Left forelimb (tissue), 1 donor: ENCODE measurements at regions not wholly inside any gene's neighbourhood (a gene's known extent, or its start where the extent isn't known, plus 50 kb on each side); places are given as distances from the start of the nearest gene placed in this dataset.

Source experiments
- DNase-seq: peaks from one replicate; pipeline ENCODE4 v3.0.0-alpha.2; 2018; ENCODE audit warnings: low spot score

DNA sequence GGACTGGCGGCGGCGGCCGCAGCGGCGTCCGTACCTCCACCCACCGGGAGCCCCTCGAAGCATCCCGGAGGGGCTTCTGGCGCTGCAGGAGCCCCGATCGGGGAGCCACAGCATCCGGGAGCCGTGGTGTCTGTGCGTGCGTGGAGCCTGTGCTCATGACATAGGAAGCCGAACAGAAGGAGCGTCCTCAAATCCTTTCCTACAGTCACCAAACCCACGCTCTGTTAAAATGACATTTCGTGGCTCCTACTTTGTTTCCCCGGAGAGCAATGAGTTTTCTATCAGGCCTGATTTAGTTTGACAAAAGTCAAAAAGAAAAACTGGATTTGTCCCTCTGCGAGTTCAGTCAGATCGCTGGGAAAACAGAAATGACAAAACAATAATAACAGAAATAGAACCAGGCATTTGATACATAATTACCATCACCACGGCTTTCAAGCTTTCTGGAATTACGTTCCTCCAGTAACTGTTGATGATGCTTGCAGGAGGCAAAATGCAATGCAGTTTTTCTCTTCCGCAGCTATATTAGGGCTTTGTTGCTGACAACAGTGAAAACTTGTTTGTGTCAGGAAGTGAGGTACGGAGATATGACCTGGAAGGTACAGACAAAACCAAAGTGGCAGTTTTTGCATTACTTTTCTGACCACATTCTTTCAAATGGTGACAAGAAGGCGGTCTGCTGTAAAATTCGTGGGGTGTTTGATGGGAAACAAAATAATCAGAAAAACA lies 219.3 kb upstream of the MKLN1 start:
- no peak for DNase-seq

DNA sequence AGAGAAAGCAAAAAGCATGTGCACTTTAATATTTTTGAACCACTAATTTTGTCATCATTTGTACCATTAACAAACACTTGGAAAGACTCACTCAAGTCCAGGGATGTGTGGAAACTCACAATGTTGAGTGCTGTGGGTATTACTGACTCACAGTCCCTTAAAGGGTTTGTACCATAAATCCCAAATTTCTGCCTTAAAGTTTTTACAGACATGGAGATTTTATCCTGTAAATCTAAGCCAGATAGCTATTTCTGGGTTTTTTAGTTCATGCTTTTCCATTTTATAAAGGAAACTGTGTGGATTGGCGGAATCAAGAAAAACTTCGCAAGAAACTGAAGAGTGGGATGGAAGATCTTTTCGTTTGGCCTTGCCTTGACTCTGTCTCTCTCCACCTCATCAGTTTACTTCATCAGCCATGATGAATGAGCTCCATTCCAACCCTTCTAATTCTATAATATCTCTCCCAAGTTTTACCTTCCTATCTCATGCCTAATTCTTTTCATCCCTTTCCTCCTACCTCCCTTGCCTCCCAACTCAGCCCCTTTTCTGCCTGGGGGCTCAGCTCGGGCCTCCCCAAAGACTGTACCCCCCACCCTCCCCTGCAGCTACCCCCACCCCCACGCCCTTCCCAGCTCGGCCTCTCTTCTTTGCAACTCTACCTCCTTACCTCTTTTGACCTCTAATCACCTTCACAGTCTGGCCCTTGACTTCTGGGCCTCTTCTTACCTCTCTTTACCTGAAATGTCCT lies 218.5 kb upstream of the MKLN1 start:
- no peak for DNase-seq

DNA sequence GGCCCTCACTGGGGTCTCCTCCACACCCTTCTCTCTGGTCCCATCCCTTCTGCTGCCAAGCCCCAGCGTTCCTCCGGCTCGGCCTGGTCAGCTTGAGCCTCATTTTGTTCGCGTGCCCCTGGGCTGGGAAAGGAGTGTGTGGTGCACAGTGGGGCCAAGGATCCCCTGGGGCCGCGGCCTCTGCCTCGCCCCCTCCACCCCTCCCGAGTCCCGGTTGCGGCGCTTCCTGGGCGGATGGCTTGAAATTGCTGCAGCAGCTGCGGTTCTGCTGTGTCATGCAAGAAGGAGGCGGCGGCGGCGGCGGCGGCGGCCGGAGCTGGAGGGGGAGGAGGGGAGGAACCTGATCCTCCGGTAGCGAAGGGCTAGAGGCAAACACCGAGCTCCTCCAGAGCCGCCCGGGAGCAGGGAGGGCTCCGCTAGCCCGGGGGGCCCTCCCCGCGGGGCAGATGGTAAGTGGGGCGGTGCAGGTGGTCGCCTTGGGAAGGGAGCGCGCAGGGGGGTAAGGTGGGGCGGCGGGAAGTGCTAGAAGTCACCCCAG lies 217.8 kb upstream of the MKLN1 start:
- DNase-seq: peak; percentile 78

GRCh38 chr7:131110297-131111080 lies 217.2 kb upstream of the MKLN1 start:
- no peak for DNase-seq

DNA sequence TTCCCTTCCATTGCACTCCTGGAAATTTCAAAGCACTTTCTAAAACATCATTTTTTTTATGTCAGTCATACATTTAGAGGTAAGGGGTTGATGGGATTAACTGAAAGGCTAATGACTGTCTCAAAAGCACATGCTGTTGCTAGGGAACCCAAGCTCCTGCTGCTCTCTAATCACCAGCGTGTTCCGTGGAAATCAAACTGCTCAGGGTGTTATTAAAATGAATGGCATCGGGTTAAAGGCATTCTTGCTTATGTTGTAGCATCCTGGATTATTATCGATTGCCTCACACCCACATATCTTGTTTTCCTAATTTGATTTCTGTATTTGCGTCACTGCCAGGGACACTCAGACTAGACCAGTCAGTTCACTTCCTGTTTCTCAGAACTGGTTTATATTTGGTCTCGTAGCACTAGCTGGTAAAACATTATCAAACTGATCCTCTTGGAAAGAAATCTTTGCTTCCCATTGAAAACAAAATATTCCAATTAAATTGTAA lies 216.5 kb upstream of the MKLN1 start:
- no peak for DNase-seq

GRCh38 chr7:131111792-131112191 lies 215.9 kb upstream of the MKLN1 start:
- DNase-seq: no peak

- DNase-seq: no peak
Observed at GRCh38 chr7:131112431-131112830, 215.2 kb upstream of the MKLN1 start.

GRCh38 chr7:131115340-131115739 lies 212.3 kb upstream of the MKLN1 start:
- no peak for DNase-seq

GRCh38 chr7:131117439-131117838 lies 210.2 kb upstream of the MKLN1 start:
- DNase-seq: no peak

GRCh38 chr7:131119381-131119780 lies 208.3 kb upstream of the MKLN1 start:
- DNase-seq: no peak

- no peak for DNase-seq
Observed at GRCh38 chr7:131122394-131122793, 205.3 kb upstream of the MKLN1 start.

DNA sequence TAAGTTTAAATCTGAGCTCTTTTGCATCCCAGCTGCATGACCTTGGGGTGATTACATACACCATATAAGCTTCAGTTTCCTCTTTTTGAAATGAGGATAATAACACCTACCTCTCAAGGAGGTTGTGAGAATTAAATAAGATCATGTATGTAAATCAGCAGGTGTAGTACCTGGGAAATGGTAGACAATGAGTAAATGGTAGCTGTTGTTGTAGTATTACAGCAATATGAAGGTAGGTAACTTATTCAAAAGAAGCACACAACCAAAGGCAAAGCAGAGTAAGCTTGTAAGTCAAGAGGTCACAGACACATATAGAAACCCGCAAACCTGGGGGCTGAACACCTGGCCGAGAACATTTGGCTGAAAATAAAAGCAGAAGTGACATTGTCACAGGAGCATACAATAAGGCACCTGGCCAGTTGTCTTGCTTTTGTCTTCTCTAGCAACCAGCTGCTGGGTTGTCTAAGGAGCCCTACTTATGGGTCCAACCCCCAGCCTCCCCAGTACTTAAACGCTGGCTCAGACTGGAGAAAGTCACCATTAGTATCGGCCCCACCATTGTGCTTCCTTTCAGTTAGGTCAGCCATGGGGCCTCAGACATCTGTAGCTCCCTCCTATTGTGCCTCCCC lies 203.6 kb upstream of the MKLN1 start:
- DNase-seq: no peak

- DNase-seq: no peak
Observed at GRCh38 chr7:131124867-131125266, 202.8 kb upstream of the MKLN1 start.

DNA sequence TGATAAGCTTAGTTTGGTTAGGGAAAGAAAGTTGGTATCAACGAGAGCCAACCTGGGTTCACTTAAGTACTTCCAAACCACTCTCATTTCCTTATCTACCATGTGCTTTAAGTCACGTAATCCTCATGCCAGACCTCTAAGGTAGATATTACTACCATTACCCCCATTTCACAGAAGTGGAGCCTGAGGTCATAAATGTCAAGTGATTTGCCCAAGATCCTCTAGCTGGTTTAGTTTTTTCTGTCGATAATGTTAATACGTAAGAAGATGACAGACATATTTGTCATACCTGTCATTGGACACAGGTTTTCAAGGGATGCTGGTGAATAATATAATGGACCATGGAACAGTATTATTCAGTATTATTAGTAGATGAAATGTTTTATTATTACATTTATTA lies 197.4 kb upstream of the MKLN1 start:
- no peak for DNase-seq

DNA sequence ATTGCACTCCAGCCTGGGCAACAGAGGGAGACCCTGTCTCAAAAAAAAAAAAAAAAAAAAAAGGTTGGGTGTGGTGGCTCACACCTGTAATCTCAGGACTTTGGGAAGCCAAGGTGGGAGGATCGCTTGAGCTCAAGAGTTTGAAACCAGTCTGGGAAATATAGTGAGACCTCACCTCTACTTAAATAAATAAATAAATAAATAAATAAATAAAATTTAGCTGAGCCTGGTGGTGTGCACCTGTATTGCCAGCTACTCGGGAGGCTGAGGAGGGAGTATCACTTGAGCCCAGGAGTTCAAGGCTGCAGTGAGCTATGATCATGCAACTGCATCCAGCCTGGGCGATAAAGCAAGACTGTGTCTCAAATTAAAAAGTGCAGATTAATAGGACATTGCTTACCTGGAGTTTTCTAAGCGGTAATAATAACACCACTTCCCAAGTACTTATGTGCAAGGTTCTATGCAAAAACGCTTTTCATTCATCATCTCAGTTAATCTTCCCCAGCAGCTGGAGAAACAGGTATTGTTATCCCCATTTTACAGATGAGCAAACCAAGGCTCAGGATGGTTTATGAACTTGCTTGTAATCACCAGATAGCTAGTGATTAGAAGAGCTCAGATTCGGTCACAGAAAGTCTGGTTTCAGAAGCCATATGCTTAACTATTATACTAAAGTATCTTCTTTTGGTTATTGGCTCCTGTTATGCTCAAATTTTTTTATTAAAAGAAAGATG lies 196.5 kb upstream of the MKLN1 start:
- no peak for DNase-seq

DNA sequence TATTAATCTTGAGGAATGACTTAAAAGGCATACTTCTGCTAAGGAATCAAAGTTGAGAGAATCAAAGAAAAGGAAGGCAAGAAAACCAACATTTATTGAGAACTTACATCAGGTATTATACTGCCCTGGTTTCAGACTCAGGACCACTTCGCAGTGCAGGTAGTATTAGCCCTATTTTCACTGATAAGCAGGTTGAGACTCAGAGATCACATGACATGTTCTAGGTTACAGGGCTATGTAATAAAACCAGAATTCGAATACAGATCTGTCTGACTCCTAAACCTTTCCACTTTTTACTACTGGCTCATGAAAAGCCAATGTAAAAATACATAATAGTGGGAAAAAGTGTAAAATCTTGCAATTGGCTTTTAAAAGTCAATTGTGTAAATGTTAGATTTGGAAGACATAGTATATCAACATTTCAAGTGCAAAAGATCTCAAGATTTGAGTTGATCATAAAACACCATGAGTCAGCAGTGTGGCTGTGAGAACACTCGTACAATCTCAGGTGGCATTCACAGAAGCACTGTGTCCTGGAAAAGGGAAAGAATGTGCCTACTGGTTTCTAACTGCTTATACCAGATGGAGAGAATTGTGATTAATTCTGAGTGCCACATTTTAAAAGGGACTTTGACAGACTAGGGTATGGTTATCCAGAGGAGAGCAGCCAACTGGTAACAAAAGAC lies 195.8 kb upstream of the MKLN1 start:
- no peak for DNase-seq

DNA sequence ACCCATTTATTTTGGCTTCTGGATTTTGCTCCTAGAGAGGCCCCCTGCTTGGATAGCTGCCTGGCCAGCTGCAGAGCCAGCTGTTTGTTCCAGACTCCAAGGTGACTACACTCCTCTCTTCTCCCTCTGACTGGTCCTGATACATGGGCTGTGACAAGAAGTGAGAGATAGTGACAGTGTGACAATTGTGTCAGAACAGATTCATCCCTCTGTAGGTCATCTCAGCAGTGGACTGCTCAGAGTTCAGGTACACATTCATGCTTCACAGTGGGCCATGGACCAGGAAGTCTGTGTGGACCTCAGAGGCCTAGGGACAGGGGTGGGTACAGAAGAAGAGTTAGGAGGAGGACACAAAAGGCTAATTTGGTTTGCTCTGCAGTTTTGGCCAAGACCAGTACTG lies 188.2 kb upstream of the MKLN1 start:
- no peak for DNase-seq

DNA sequence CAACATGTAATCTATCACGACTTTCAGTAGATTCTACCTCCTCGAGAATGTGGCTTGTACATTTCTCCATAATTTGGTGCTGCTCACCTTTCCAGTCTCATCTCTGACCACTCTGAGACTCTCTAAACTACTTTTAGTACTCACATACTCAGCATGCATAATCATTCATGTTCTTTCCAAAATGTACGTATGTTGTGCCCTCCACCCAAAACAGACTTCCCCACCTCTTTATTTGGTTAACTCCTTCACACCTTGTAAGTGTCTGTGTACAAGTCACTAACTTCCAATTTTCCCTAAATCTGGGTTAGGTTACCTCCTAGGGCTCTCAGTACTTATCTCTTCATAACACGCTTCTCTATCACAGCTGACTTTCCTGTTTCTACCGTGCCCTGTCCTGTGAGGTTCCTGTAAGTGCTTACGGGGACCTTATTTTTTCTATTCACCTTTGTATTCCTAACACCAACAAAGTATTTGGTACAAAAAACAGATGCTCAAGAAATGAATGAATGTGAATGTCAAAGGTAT lies 186.2 kb upstream of the MKLN1 start:
- no peak for DNase-seq

DNA sequence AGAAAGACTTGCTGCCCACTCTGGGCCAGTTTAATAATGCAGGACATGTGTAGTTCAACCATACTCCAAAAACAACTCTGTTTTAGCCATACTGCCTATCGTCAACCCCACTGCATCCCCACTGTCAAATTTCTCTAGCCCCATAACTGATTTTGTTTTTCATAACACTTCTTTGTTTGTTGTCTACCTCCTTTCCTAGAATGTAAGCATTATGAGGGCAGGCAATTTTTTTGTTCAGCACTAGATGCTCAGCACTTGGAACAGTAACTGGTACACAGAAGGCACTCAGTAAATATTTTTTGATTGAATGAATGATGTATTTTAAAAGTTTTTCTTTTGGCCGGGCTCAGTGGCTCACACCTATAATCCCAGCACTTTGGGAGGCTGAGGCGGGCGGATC lies 183.8 kb upstream of the MKLN1 start:
- no peak for DNase-seq

GRCh38 chr7:131145026-131145425 lies 182.7 kb upstream of the MKLN1 start:
- no peak for DNase-seq
